IMR-90 (cell line): ENCODE measurements at regions not wholly inside any gene's neighbourhood (a gene's known extent, or its start where the extent isn't known, plus 50 kb on each side); places are given as distances from the start of the nearest gene placed in this dataset.
"Not testable (repeated sequence)": the region's sequence is repeated elsewhere in the genome, so short reads cannot be mapped to it uniquely, and the experiment has no call there.

Source experiments
- ATAC-seq: fragments of 200-7000 bp; cut with Tn5 transposase; 2 replicates; pipeline ENCODE4 v1.9.1; 2020; ENCODE audit warnings: low read depth, mild to moderate bottlenecking, moderate library complexity
- BruUV-seq: library from RNA; stranded (reverse); fragments of 400-500 nt; replicated peaks from 2 replicates; lab custom pipeline; 2021; lab: Mats Ljungman, UMichigan
- CTCF ChIA-PET: fragments of 300-600 bp; formaldehyde crosslinking; extraction: SDS; loops from one replicate; lab custom pipeline; 2021; ENCODE audit warnings: antibody characterized with exemption; lab: Yijun Ruan, JAX
- POLR2A ChIA-PET: fragments of 300-600 bp; sonication (Branson Sonifier 250); formaldehyde crosslinking; loops from one replicate; lab custom pipeline; 2022; ENCODE audit warnings: antibody characterized with exemption; ENCODE audit not compliant: unreplicated experiment; lab: Charles Lee
- DNase-seq: peaks from one replicate; pipeline ENCODE4 v3.0.0; 2013
- H2AFZ ChIP-seq: replicated peaks from 2 replicates; pipeline ENCODE3; 2013; ENCODE audit warnings: low read length, mild to moderate bottlenecking; ENCODE audit not compliant: poor library complexity
- H2AK5ac ChIP-seq: 2 replicates; pipeline ENCODE4 v1.6.1; 2013; ENCODE audit warnings: low read depth, low read length, inconsistent platforms
- H2AK9ac ChIP-seq: replicated peaks from 2 replicates; pipeline ENCODE3; 2013; ENCODE audit warnings: mild to moderate bottlenecking, low read depth, low read length, moderate library complexity; ENCODE audit not compliant: poor library complexity
- H2BK120ac ChIP-seq: 2 replicates; pipeline ENCODE4 v1.6.1; 2013; ENCODE audit warnings: low read depth, low read length, inconsistent platforms
- H2BK15ac ChIP-seq: 3 replicates; pipeline ENCODE4 v1.6.1; 2013; ENCODE audit warnings: low read depth, low read length, inconsistent platforms
- H2BK20ac ChIP-seq: 2 replicates; pipeline ENCODE4 v1.6.1; 2013; ENCODE audit warnings: low read depth, mild to moderate bottlenecking, inconsistent platforms, low read length, moderate library complexity
- H2BK5ac ChIP-seq: 2 replicates; pipeline ENCODE4 v1.6.1; 2013; ENCODE audit warnings: mild to moderate bottlenecking, low read depth, low read length, inconsistent platforms; ENCODE audit not compliant: poor library complexity, severe bottlenecking
- H3K14ac ChIP-seq: replicated peaks from 2 replicates; pipeline ENCODE4 v1.6.1; 2013; ENCODE audit warnings: low read depth, low read length, inconsistent platforms
- H3K18ac ChIP-seq: 2 replicates; pipeline ENCODE4 v1.6.1; 2013; ENCODE audit warnings: low read depth, low read length, control low read depth
- H3K23ac ChIP-seq: 2 replicates; pipeline ENCODE4 v1.6.1; 2013; ENCODE audit warnings: low read depth, low read length, inconsistent platforms
- H3K27ac ChIP-seq: 2 replicates; pipeline ENCODE4 v1.5.1; 2013; ENCODE audit warnings: mild to moderate bottlenecking, control low read depth, low read length; ENCODE audit not compliant: insufficient read depth
- H3K27me3 ChIP-seq: 2 replicates; pipeline ENCODE4 v1.6.1; 2013; ENCODE audit warnings: low read length; ENCODE audit not compliant: control insufficient read depth, insufficient read depth
- H3K36me3 ChIP-seq: 2 replicates; pipeline ENCODE4 v1.6.1; 2013; ENCODE audit warnings: low read length, mixed read lengths; ENCODE audit not compliant: control insufficient read depth, insufficient read depth
- H3K4ac ChIP-seq: 2 replicates; pipeline ENCODE4 v1.6.1; 2013; ENCODE audit warnings: low read depth, low read length, inconsistent platforms
- H3K4me1 ChIP-seq: 2 replicates; pipeline ENCODE4 v1.6.1; 2013; ENCODE audit warnings: low read length, mixed read lengths; ENCODE audit not compliant: control insufficient read depth, insufficient read depth
- H3K4me2 ChIP-seq: 2 replicates; pipeline ENCODE4 v1.6.1; 2013; ENCODE audit warnings: low read depth, mild to moderate bottlenecking, control low read depth, low read length, moderate library complexity
- H3K4me3 ChIP-seq: 2 replicates; pipeline ENCODE4 v1.5.1; 2013; ENCODE audit warnings: low read depth, mild to moderate bottlenecking, control low read depth, low read length, moderate library complexity; ENCODE audit not compliant: insufficient read depth
- H3K56ac ChIP-seq: 2 replicates; pipeline ENCODE4 v1.6.1; 2013; ENCODE audit warnings: low read length, inconsistent platforms; ENCODE audit not compliant: insufficient read depth; ENCODE audit errors: extremely low read depth
- H3K79me1 ChIP-seq, 2 experiments: 2 replicates each; pipeline ENCODE4 v1.6.1; 2013; ENCODE audit warnings: low read length in 2 of 2, inconsistent platforms in 1 of 2, low read depth in 1 of 2
- H3K9ac ChIP-seq: 2 replicates; pipeline ENCODE4 v1.6.1; 2013; ENCODE audit warnings: low read depth, low read length, control low read depth
- H3K9me1 ChIP-seq: 2 replicates; pipeline ENCODE4 v1.6.1; 2013; ENCODE audit warnings: low read length, inconsistent platforms; ENCODE audit not compliant: insufficient read depth
- H3K9me3 ChIP-seq: 2 replicates; pipeline ENCODE4 v1.6.1; 2013; ENCODE audit warnings: low read length; ENCODE audit not compliant: control insufficient read depth, insufficient read depth
- H4K20me1 ChIP-seq: 2 replicates; pipeline ENCODE4 v1.6.1; 2013; ENCODE audit warnings: low read length, inconsistent platforms; ENCODE audit not compliant: insufficient read depth
- H4K5ac ChIP-seq: 2 replicates; pipeline ENCODE4 v1.6.1; 2013; ENCODE audit warnings: mild to moderate bottlenecking, low read depth, low read length, control low read depth
- H4K8ac ChIP-seq, 2 experiments: 2 replicates each; pipeline ENCODE4 v1.6.1; 2013; ENCODE audit warnings: low read depth in 2 of 2, low read length in 2 of 2, control low read depth in 1 of 2, inconsistent platforms in 1 of 2
- H4K91ac ChIP-seq: 2 replicates; pipeline ENCODE4 v1.6.1; 2013; ENCODE audit warnings: low read depth, low read length, inconsistent platforms; ENCODE audit not compliant: insufficient read depth
- WGBS, 2 experiments: methylation state at CpG; one replicate each; pipeline versions ENCODE4 v1.1.5 to v1.1.7; 2013; ENCODE audit warnings: missing lambda C conversion rate in 2 of 2; ENCODE audit not compliant: insufficient read length in 1 of 2; ENCODE audit errors: extremely low coverage in 2 of 2; 5-methylcytosine and 5-hydroxymethylcytosine counted together
- dilution Hi-C: fragments of 300-500 bp; cut with HindIII; formaldehyde crosslinking; loops from one replicate; pipeline ENCODE4 v1.14.3; 2018; ENCODE audit warnings: low sequenced_read_pairs; ENCODE audit not compliant: unreplicated experiment
- in situ Hi-C: fragments of 300-500 bp; cut with MboI; formaldehyde crosslinking; loops from 3 replicates; pipeline ENCODE4 v1.14.3; 2019; ENCODE audit warnings: low sequenced_read_pairs, inconsistent platforms, mixed read lengths
- intact Hi-C: fragments of 100-400 bp; cut with micrococcal nuclease; formaldehyde crosslinking; loops from 2 replicates; pipeline ENCODE4 v1.10.0; 2022

GRCh38 chr6:67787119-67787518 lies 848.0 kb upstream of the ADGRB3 start:
- intact Hi-C loops, H3K18ac ChIP-seq, H2BK20ac ChIP-seq, H3K9ac ChIP-seq, CTCF ChIA-PET, POLR2A ChIA-PET, H2BK120ac ChIP-seq, H3K36me3 ChIP-seq, ATAC-seq, H4K91ac ChIP-seq, H3K4me1 ChIP-seq, H4K20me1 ChIP-seq, H3K4me3 ChIP-seq, H3K27me3 ChIP-seq, H4K5ac ChIP-seq, H3K27ac ChIP-seq, DNase-seq, H2AK9ac ChIP-seq, H3K56ac ChIP-seq, H3K79me1 ChIP-seq, H3K4ac ChIP-seq, H3K23ac ChIP-seq, H4K8ac ChIP-seq, in situ Hi-C loops, H2AFZ ChIP-seq, H3K9me1 ChIP-seq, H2BK5ac ChIP-seq, BruUV-seq, dilution Hi-C loops, H2BK15ac ChIP-seq, H3K9me3 ChIP-seq, H2AK5ac ChIP-seq, H3K14ac ChIP-seq, H3K4me2 ChIP-seq: not testable (repeated sequence)
- WGBS, 2 experiments: no CpG with 5 or more reads among the region's 1 CpG
